ENCODE measurements at regions not wholly inside any gene's neighbourhood (a gene's known extent, or its start where the extent isn't known, plus 50 kb on each side); places are given as distances from the start of the nearest gene placed in this dataset.
A peak's percentile ranks its signal among the peaks of the same experiment; 100 is the strongest.

GRCh38 chr3:194205675-194206133, 69.8 kb downstream of the HES1 start (continued):
- TF ChIP-seq ZNF398 (tag by site-specific recombination; IDR thresholded peaks at IDR 0.05) = no peak
- no peak for TF ChIP-seq ZXDB (tag by site-specific recombination; IDR thresholded peaks at IDR 0.05)
- TF ChIP-seq ZNF664 (tag by site-specific recombination; IDR thresholded peaks at IDR 0.05) = no peak
- no peak for TF ChIP-seq ZNF514 (tag by site-specific recombination; IDR thresholded peaks at IDR 0.05)
- TF ChIP-seq BCL11B (tag by site-specific recombination; IDR thresholded peaks at IDR 0.05; ENCODE audit: low read depth) = no peak
- no peak for TF ChIP-seq ZBTB26 (tag by site-specific recombination; optimal IDR thresholded peaks at IDR 0.05)
- TF ChIP-seq ZSCAN30 (tag by site-specific recombination; IDR thresholded peaks at IDR 0.05) = 0 out of 2 replicates have a peak, but pooled peaks have one; percentile 33
- TF ChIP-seq ZNF426 (tag by site-specific recombination; IDR thresholded peaks at IDR 0.05) = no peak
- no peak for TF ChIP-seq ZNF843 (tag by site-specific recombination; IDR thresholded peaks at IDR 0.05)
- TF ChIP-seq ZBTB17 (tag by site-specific recombination; IDR thresholded peaks at IDR 0.05) = peak; percentile 72
- 0 out of 2 replicates have a peak, but pooled peaks have one; percentile 17 for TF ChIP-seq ZNF558 (tag by site-specific recombination; IDR thresholded peaks at IDR 0.05)
- TF ChIP-seq ZNF132 (tag by site-specific recombination; IDR thresholded peaks at IDR 0.05; ENCODE audit: borderline replicate concordance) = no peak
- TF ChIP-seq ZNF639 (tag by site-specific recombination; IDR thresholded peaks at IDR 0.05) = no peak
- TF ChIP-seq ZSCAN4 (tag by site-specific recombination; IDR thresholded peaks at IDR 0.05) = peak; percentile 60; the same call in 1 of the 2 replicates

GRCh38 chr3:194206320-194206719, 70.4 kb downstream of the HES1 start:
- Histone ChIP-seq H3K4me1 (ENCODE audit: control insufficient read depth, insufficient read depth, low read length) (no peaks in the 10 kb centered on the region), H3K27ac (ENCODE audit: extremely low read depth, low read depth, low read length) (no peak overlapping the region), H3K9me3 (ENCODE audit: control insufficient read depth, insufficient read depth, low read depth, low read length) (no peaks in the 10 kb centered on the region), H3K4me3 (ENCODE audit: low read depth, low read length) (no peak overlapping the region), H3K36me3 (ENCODE audit: control insufficient read depth in 2 of 2, insufficient read depth in 1 of 2, low read length in 2 of 2) (no peaks in the 10 kb centered on the region)
- CTCF ChIA-PET = no interaction called here
- TF ChIP-seq ZNF776 (tag by site-specific recombination; IDR thresholded peaks at IDR 0.05; ENCODE audit: borderline replicate concordance) = no peak
- no peak for TF ChIP-seq ZNF302 (tag by site-specific recombination; IDR thresholded peaks at IDR 0.05; ENCODE audit: low read depth)
- no peak for TF ChIP-seq REST (tag by site-specific recombination; IDR thresholded peaks at IDR 0.05)
- TF ChIP-seq ZBTB10 (tag by site-specific recombination; IDR thresholded peaks at IDR 0.05) = no peak
- no peak for TF ChIP-seq HOXC10 (CRISPR knock-in tag; IDR thresholded peaks at IDR 0.05)
- TF ChIP-seq IKZF3 (tag by site-specific recombination; IDR thresholded peaks at IDR 0.05) = no peak
- POLR2A ChIA-PET = no interaction called here
